ENCODE measurements at regions not wholly inside any gene's neighbourhood (a gene's known extent, or its start where the extent isn't known, plus 50 kb on each side); places are given as distances from the start of the nearest gene placed in this dataset.

- Histone ChIP-seq H3K56ac (replicated peaks; ENCODE audit: insufficient read length, low read depth, low read length) (no peak overlapping the region), H2BK20ac (ENCODE audit: low read length) (no peak overlapping the region), H3K23me2 (ENCODE audit: low read depth, low read length) (no peaks in the 10 kb centered on the region), H4K5ac (ENCODE audit: insufficient read length, low read depth, low read length) (no peak overlapping the region), H3K27me3 (replicated peaks in 1 of 4; ENCODE audit: control insufficient read depth in 3 of 4, extremely low read depth in 1 of 4, insufficient read depth in 3 of 4, low read length in 3 of 4) (no peaks in the 10 kb centered on the region), H3K4me3 (ENCODE audit: extremely low read depth in 1 of 4, insufficient read depth in 2 of 4, low read depth in 3 of 4, low read length in 4 of 4) (no peak overlapping the region), H3K14ac (ENCODE audit: insufficient read length) (no peak overlapping the region), H4K8ac (ENCODE audit: extremely low read depth, insufficient read depth, low read length) (no peak overlapping the region), H3K27ac (ENCODE audit: low read depth, low read length) (no peak overlapping the region), H2AFZ (ENCODE audit: low read length) (no peak overlapping the region), H3K4ac (replicated peaks; ENCODE audit: insufficient read length, low read depth, low read length) (no peak overlapping the region), H2BK5ac (ENCODE audit: low read depth, low read length) (no peak overlapping the region), H3K79me1 (ENCODE audit: low read depth, low read length) (no peaks in the 10 kb centered on the region), H3K4me2 (ENCODE audit: insufficient read depth in 1 of 2, low read depth in 2 of 2, low read length in 2 of 2) (no peak overlapping the region), H4K20me1 (replicated peaks in 1 of 2; ENCODE audit: control insufficient read depth in 1 of 2, insufficient read depth in 2 of 2, low read length in 2 of 2) (no peaks in the 10 kb centered on the region), H3K36me3 (ENCODE audit: control insufficient read depth in 2 of 4, insufficient read depth in 4 of 4, low read length in 3 of 4) (no peaks in the 10 kb centered on the region), H2AK5ac (ENCODE audit: low read depth, low read length) (no peak overlapping the region), H2BK15ac (ENCODE audit: low read length) (no peak overlapping the region), H3K79me2 (ENCODE audit: control insufficient read depth in 1 of 2, insufficient read depth in 2 of 2, low read length in 2 of 2) (no peaks in the 10 kb centered on the region), H3K18ac (ENCODE audit: extremely low read depth, low read length) (no peak overlapping the region), H3K9me3 (ENCODE audit: insufficient read depth in 2 of 2, low read depth in 1 of 2, low read length in 1 of 2) (no peaks in the 10 kb centered on the region), H3K9ac (replicated peaks in 1 of 4; ENCODE audit: extremely low read depth in 1 of 4, low read depth in 3 of 4, low read length in 3 of 4) (no peak overlapping the region), H3K23ac (ENCODE audit: insufficient read length) (no peak overlapping the region), H2BK12ac (ENCODE audit: low read depth, low read length) (no peak overlapping the region), H3K4me1 (replicated peaks in 1 of 4; ENCODE audit: control insufficient read depth in 3 of 4, insufficient read depth in 4 of 4, low read length in 3 of 4) (no peaks in the 10 kb centered on the region), H2BK120ac (replicated peaks; ENCODE audit: low read depth, low read length) (no peak overlapping the region), H4K91ac (replicated peaks; ENCODE audit: insufficient read length, low read length) (no peak overlapping the region)
- no peak for DNase-seq (ENCODE audit: low read depth in 1 of 2, low spot score in 2 of 2)
- no peak for FAIRE-seq
- ChIA-PET CTCF (ENCODE audit: partially characterized antibody) (no interaction called here), POLR2A (ENCODE audit: partially characterized antibody) (no interaction called here)
- 96% methylated on average over 3 of the region's 3 CpGs; no CpG with 5 or more reads in 1 of the 2 experiments for WGBS, 2 experiments (ENCODE audit: extremely low coverage in 1 of 2, insufficient coverage in 1 of 2, insufficient read length in 1 of 2, insufficient replicate concordance in 2 of 2, low coverage in 1 of 2, low lambda C conversion rate in 2 of 2, missing lambda C conversion rate in 1 of 2)
- no peak for TF ChIP-seq NRF1 (IDR thresholded peaks at IDR 0.05; ENCODE audit: low read depth, low read length)
- no peak for TF ChIP-seq SAP30 (IDR thresholded peaks at IDR 0.05; ENCODE audit: insufficient read depth, insufficient replicate concordance, low read length)
Observed at GRCh38 chr2:60042023-60042422, 511.4 kb downstream of the BCL11A start.
